GM12878 (cell line): ENCODE measurements at regions not wholly inside any gene's neighbourhood (a gene's known extent, or its start where the extent isn't known, plus 50 kb on each side); places are given as distances from the start of the nearest gene placed in this dataset.

ENCODE experiments used
- ATAC-seq: fragments of 200-7000 bp; cut with Tn5 transposase; 3 replicates; pipeline ENCODE4 v1.9.1; 2020; ENCODE audit warnings: mild to moderate bottlenecking, moderate library complexity
- BruUV-seq: library from RNA; stranded (reverse); fragments of 400-500 nt; replicated peaks from 2 replicates; lab custom pipeline; 2021; lab: Mats Ljungman, UMichigan
- CTCF ChIA-PET: fragments of 300-600 bp; sonication (Branson Sonifier 250); formaldehyde crosslinking; extraction: SDS; loops from one replicate; lab custom pipeline; 2021; ENCODE audit warnings: inconsistent platforms; lab: Yijun Ruan, JAX
- POLR2A ChIA-PET: fragments of 350-600 bp; formaldehyde crosslinking; extraction: SDS; loops from one replicate; lab custom pipeline; 2021; ENCODE audit warnings: inconsistent platforms; lab: Charles Lee
- RAD21 ChIA-PET: fragments of 300-600 bp; sonication (Branson Sonifier 250); formaldehyde crosslinking; loops from one replicate; lab custom pipeline; 2023; ENCODE audit warnings: antibody characterized with exemption; ENCODE audit not compliant: unreplicated experiment; lab: Charles Lee
- SMC1A ChIA-PET: fragments of 300-600 bp; sonication (Branson Sonifier 250); formaldehyde crosslinking; loops from one replicate; lab custom pipeline; 2023; ENCODE audit not compliant: unreplicated experiment, uncharacterized antibody; lab: Charles Lee
- DNase-seq: peaks from one replicate; pipeline ENCODE4 v3.0.0-alpha.2; 2011; ENCODE audit warnings: low read depth, low spot score
- FAIRE-seq: peaks from 3 replicates; lab custom pipeline; 2011; peaks lifted over from hg19 to GRCh38; lab: Jason Lieb, UNC
- H2AFZ ChIP-seq: 2 replicates; pipeline ENCODE4 v1.6.0; 2011; ENCODE audit warnings: low read depth, low read length, control low read depth; ENCODE audit not compliant: control insufficient read depth
- H3K27ac ChIP-seq: 2 replicates; pipeline ENCODE4 v1.5.1; 2011; ENCODE audit warnings: control low read depth; ENCODE audit not compliant: control insufficient read depth, insufficient read depth
- H3K27me3 ChIP-seq, 2 experiments: replicated peaks in 1 of 2; 2 replicates each; pipeline versions ENCODE4 v1.6.0 to v1.6.1; 2011; ENCODE audit warnings: low read length in 1 of 2; ENCODE audit not compliant: control insufficient read depth in 2 of 2, insufficient read depth in 2 of 2
- H3K36me3 ChIP-seq, 2 experiments: 2 replicates each; pipeline ENCODE4 v1.5.1; 2011; ENCODE audit warnings: low read length in 1 of 2; ENCODE audit not compliant: control insufficient read depth in 2 of 2, insufficient read depth in 2 of 2
- H3K4me1 ChIP-seq: 2 replicates; pipeline ENCODE4 v1.6.1; 2011; ENCODE audit warnings: mild to moderate bottlenecking, low read length, moderate library complexity, mixed read lengths; ENCODE audit not compliant: control insufficient read depth, insufficient read depth
- H3K4me2 ChIP-seq: 2 replicates; pipeline ENCODE4 v1.6.0; 2011; ENCODE audit warnings: control low read depth; ENCODE audit not compliant: control insufficient read depth, insufficient read depth
- H3K4me3 ChIP-seq: fragments of 200-600 bp; sonication (generic); 2 replicates; pipeline ENCODE4 v1.5.1; 2016
- H3K79me2 ChIP-seq: 2 replicates; pipeline ENCODE4 v1.6.0; 2011; ENCODE audit warnings: low read length; ENCODE audit not compliant: control insufficient read depth, insufficient read depth
- H3K9ac ChIP-seq: 2 replicates; pipeline ENCODE4 v1.8.0; 2011; ENCODE audit warnings: low read length, control low read depth, mixed read lengths; ENCODE audit not compliant: control insufficient read depth, insufficient read depth
- H3K9me3 ChIP-seq: replicated peaks from 3 replicates; pipeline ENCODE4 v1.5.1; 2011; ENCODE audit warnings: mild to moderate bottlenecking, low read length; ENCODE audit not compliant: control insufficient read depth, insufficient read depth
- H4K20me1 ChIP-seq: 2 replicates; pipeline ENCODE4 v1.6.0; 2011; ENCODE audit not compliant: control insufficient read depth, insufficient read depth
- CBX5 ChIP-seq: sonication (generic); IDR thresholded peaks from 2 replicates; pipeline ENCODE4 v1.6.1; 2016; ENCODE audit warnings: low read depth, moderate library complexity, mild to moderate bottlenecking, inconsistent platforms
- E2F8 ChIP-seq: fragments of 450-650 bp; IDR thresholded peaks from 2 replicates; pipeline ENCODE4 v1.6.1; 2018; ENCODE audit warnings: mild to moderate bottlenecking, low read depth, moderate library complexity; ENCODE audit not compliant: partially characterized antibody
- ETV6 ChIP-seq, 2 experiments: fragments of 450-650 bp in 1 of 2; IDR thresholded peaks in 1 of 2; conservative IDR thresholded peaks in 1 of 2; 2 replicates each; pipeline ENCODE4 v1.6.1; 2014; ENCODE audit warnings: antibody characterized with exemption in 1 of 2, borderline replicate concordance in 1 of 2, low read depth in 1 of 2, mild to moderate bottlenecking in 1 of 2, moderate library complexity in 1 of 2
- IKZF2 ChIP-seq, 2 experiments: fragments of 450-650 bp; IDR thresholded peaks; 2 replicates each; pipeline ENCODE4 v1.6.1; 2017; ENCODE audit warnings: mild to moderate bottlenecking in 2 of 2, moderate library complexity in 2 of 2
- KAT2A ChIP-seq: conservative IDR thresholded peaks from 2 replicates; pipeline ENCODE4 v1.6.1; 2011; ENCODE audit warnings: low read depth, low read length; ENCODE audit not compliant: control insufficient read depth
- KDM1A ChIP-seq: fragments of 200-600 bp; sonication (generic); IDR thresholded peaks from 2 replicates; pipeline ENCODE4 v1.6.1; 2016; ENCODE audit warnings: borderline replicate concordance
- NFIC ChIP-seq: IDR thresholded peaks from 2 replicates; pipeline ENCODE4 v1.6.1; 2012; ENCODE audit warnings: low read depth, mild to moderate bottlenecking, inconsistent platforms, low read length, moderate library complexity
- RELB ChIP-seq: fragments of 450-650 bp; IDR thresholded peaks from 2 replicates; pipeline ENCODE4 v1.6.1; 2017; ENCODE audit warnings: low read depth, mild to moderate bottlenecking, moderate library complexity
- SIX5 ChIP-seq: IDR thresholded peaks from 2 replicates; pipeline ENCODE4 v1.6.1; 2011; ENCODE audit warnings: mild to moderate bottlenecking, low read depth, low read length, moderate library complexity; ENCODE audit not compliant: severe bottlenecking
- SMARCA5 ChIP-seq: fragments of 450-650 bp; IDR thresholded peaks from 2 replicates; pipeline ENCODE4 v1.6.1; 2017; ENCODE audit warnings: mild to moderate bottlenecking
- STAT3 ChIP-seq: IDR thresholded peaks from 2 replicates; pipeline ENCODE4 v1.6.1; 2011; ENCODE audit warnings: low read depth, low read length, improper control_type of control experiment
- SUZ12 ChIP-seq: fragments of 200-600 bp; sonication (generic); IDR thresholded peaks from one replicate; pipeline ENCODE4 v1.6.1; 2018; ENCODE audit warnings: antibody characterized with exemption, mild to moderate bottlenecking; ENCODE audit not compliant: unreplicated experiment
- TCF12 ChIP-seq: IDR thresholded peaks from 2 replicates; pipeline ENCODE4 v1.6.1; 2011; ENCODE audit warnings: low read depth, mild to moderate bottlenecking, low read length
- WRNIP1 ChIP-seq: IDR thresholded peaks from 2 replicates; pipeline ENCODE4 v1.6.1; 2011; ENCODE audit warnings: low read depth, low read length, improper control_type of control experiment, borderline replicate concordance
- WGBS: methylation state at CpG from one replicate; pipeline ENCODE4 v1.1.6; 2016; ENCODE audit warnings: low lambda C conversion rate; ENCODE audit not compliant: insufficient replicate concordance, insufficient coverage; ENCODE audit errors: missing lambda C conversion rate; 5-methylcytosine and 5-hydroxymethylcytosine counted together
- in situ Hi-C: fragments of 300-500 bp; cut with MboI; formaldehyde crosslinking; loops from 9 replicates; pipeline ENCODE4 v1.14.3; 2018; ENCODE audit warnings: mixed read lengths
- intact Hi-C: fragments of 100-400 bp; cut with micrococcal nuclease; formaldehyde crosslinking; loops from one replicate; pipeline ENCODE4 v1.14.2; 2022; ENCODE audit not compliant: unreplicated experiment
- TF ChIP-seq, protein P1 (sequence below): IDR thresholded peaks from 2 replicates; pipeline ENCODE4 v1.6.1; 2011; ENCODE audit warnings: mild to moderate bottlenecking, low read depth, low read length, moderate library complexity; ENCODE audit not compliant: insufficient replicate concordance

DNA sequence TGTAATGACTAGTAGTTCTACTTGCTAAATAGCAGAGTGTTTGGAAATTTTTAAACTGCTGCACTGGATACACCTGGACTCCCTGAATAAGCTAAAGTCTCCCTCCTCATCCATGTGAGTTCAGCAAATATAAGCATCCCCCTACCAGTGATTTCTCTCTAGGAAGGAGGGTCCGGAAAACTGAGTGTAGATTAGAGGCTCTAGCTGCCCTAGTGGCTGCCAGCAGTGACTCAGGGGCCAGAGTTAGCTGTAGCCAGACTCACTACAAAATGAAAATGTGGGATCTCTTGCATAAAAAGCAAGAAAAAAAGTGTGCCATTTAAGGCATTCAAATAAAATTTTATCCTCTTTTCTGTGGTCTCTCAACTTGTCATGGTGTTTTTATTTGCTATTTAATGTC lies 485.0 kb upstream of the ATP11B start:
- H4K20me1 ChIP-seq = no peaks in the 10 kb centered on the region; the same call in 1 of the 2 replicates
- H3K9ac ChIP-seq = no peak overlapping the region
- no TSS peak for BruUV-seq
- H3K27ac ChIP-seq = no peak overlapping the region
- DNase-seq (no peak), FAIRE-seq (no peak), ATAC-seq (no peak)
- H2AFZ ChIP-seq = no peak overlapping the region
- no peaks in the 10 kb centered on the region for H3K4me1 ChIP-seq
- no peaks in the 10 kb centered on the region for H3K9me3 ChIP-seq
- POLR2A ChIA-PET = no interaction called here
- no peaks in the 10 kb centered on the region for H3K27me3 ChIP-seq
- in situ Hi-C loops (no loop called here), intact Hi-C loops (no loop called here)
- H3K4me3 ChIP-seq = no peak overlapping the region
- RAD21 ChIA-PET = no interaction called here
- CTCF ChIA-PET = no interaction called here
- WGBS = 19% methylated on average over 1 of the region's 1 CpG
- H3K79me2 ChIP-seq = no peaks in the 10 kb centered on the region
- no peak overlapping the region for H3K4me2 ChIP-seq
- SMC1A ChIA-PET = no interaction called here
- H3K36me3 ChIP-seq = no peaks in the 10 kb centered on the region
- TF ChIP-seq KDM1A = no peak
- no peak for TF ChIP-seq E2F8
- TF ChIP-seq WRNIP1 = no peak
- no peak for TF ChIP-seq TCF12
- no peak for TF ChIP-seq ETV6 (conservative IDR thresholded peaks at IDR 0.05 in 1 of 2, IDR thresholded peaks at IDR 0.05 in 1 of 2; ENCODE audit: borderline replicate concordance in 1 of 2, low read depth in 1 of 2)
- no peak for TF ChIP-seq KAT2A
- TF ChIP-seq SUZ12 = no peak
- TF ChIP-seq, protein P1, sequence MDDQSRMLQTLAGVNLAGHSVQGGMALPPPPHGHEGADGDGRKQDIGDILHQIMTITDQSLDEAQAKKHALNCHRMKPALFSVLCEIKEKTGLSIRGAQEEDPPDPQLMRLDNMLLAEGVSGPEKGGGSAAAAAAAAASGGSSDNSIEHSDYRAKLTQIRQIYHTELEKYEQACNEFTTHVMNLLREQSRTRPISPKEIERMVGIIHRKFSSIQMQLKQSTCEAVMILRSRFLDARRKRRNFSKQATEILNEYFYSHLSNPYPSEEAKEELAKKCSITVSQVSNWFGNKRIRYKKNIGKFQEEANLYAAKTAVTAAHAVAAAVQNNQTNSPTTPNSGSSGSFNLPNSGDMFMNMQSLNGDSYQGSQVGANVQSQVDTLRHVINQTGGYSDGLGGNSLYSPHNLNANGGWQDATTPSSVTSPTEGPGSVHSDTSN = no peak
- TF ChIP-seq STAT3 = no peak
- TF ChIP-seq SIX5 = no peak
- no peak for TF ChIP-seq SMARCA5
- TF ChIP-seq NFIC = no peak
- TF ChIP-seq IKZF2 (IDR thresholded peaks at IDR 0.05) = no peak
- no peak for TF ChIP-seq CBX5
- TF ChIP-seq RELB = no peak
- TF ChIP-seq, all 136 proteins: peak for 0
